ENCODE measurements at regions not wholly inside any gene's neighbourhood (a gene's known extent, or its start where the extent isn't known, plus 50 kb on each side); places are given as distances from the start of the nearest gene placed in this dataset.

- no peak for DNase-seq (ENCODE audit: low read depth)
- no peak overlapping the region for H3K4me3 ChIP-seq (ENCODE audit: low read depth, low read length)
- TF ChIP-seq CTCF (IDR thresholded peaks at IDR 0.05; ENCODE audit: control insufficient read depth, extremely low read depth, insufficient read depth), result no peak
Measured at GRCh38 chr5:35284364-35284763, 54.1 kb upstream of the PRLR start.

- no peak for TF ChIP-seq CTCF (IDR thresholded peaks at IDR 0.05; ENCODE audit: control insufficient read depth, extremely low read depth, insufficient read depth)
- H3K4me3 ChIP-seq (ENCODE audit: low read depth, low read length), result no peak overlapping the region
- no peak for DNase-seq (ENCODE audit: low read depth)
Measured at GRCh38 chr5:35282810-35283209, 52.5 kb upstream of the PRLR start.

- H3K4me3 ChIP-seq (ENCODE audit: low read depth, low read length), result no peak overlapping the region
- no peak for DNase-seq (ENCODE audit: low read depth)
- TF ChIP-seq CTCF (IDR thresholded peaks at IDR 0.05; ENCODE audit: control insufficient read depth, extremely low read depth, insufficient read depth), result no peak
Measured at GRCh38 chr5:35281613-35282012, 51.3 kb upstream of the PRLR start.
